Activated naive CD4-positive, alpha-beta T cell treated with Interleukin-2 at 50 U/mL for 16 hours (primary cell): ENCODE measurements at regions not wholly inside any gene's neighbourhood (a gene's known extent, or its start where the extent isn't known, plus 50 kb on each side); places are given as distances from the start of the nearest gene placed in this dataset.

ENCODE experiments used
- DNase-seq: peaks from one replicate; pipeline ENCODE4 v3.0.0-alpha.2; 2020

DNA sequence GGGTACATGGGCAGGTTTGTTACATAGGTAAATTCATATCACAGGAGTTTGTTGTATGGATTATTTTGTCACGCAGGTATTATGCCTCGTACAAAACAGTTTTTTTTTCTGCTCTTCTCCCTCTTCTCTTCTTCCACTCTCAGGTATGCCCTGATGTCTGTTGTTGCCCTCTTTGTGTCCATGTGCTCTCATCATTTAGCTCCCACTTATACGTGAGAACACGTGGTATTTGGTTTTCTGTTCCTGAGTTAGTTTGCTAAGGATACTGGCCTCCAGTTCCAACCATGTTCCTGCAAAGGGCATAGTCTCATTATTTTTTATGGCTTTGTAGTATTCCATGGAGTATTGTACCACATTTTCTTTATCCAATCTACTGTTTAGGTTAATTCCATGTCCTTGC is 65.7 kb downstream of the UNC5CL start:
- no peak for DNase-seq

DNA sequence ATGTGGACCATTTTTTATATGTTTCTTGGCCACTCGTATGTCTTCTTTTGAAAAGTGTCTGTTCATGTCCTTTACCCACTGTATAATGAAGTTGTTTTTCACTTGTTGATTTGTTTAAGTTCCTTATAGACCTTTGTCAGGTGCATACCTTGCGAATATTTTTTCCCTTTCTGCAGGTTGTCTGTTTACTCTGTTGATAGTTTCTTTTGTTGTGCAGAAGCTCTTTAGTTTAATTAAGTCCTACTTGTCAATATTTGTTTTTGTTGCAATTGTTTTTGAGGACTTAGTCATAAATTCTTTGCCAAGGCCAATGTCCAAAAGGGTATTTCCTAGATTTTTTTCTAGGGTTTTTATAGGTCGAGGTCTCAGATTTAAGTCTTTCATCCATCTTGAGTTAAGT is 66.2 kb downstream of the UNC5CL start:
- no peak for DNase-seq

DNA sequence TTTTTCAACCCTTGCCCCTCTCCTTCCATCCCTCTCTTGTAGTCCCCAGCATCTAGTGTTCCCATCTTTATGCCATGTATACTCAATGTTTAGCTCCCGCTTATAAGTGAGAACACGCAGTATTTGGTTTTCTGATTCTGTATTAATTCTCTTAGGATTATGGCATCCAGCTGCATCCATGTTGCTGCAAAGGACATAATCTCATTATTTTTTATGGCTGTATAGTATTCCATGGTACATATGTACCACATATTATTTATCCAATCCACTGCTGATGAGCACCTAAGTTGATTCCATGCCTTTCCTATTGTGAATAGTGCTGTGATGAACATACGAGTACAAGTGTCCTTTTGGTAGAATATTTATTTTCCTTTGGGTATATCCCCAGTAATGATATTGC is 66.8 kb downstream of the UNC5CL start:
- no peak for DNase-seq

DNA sequence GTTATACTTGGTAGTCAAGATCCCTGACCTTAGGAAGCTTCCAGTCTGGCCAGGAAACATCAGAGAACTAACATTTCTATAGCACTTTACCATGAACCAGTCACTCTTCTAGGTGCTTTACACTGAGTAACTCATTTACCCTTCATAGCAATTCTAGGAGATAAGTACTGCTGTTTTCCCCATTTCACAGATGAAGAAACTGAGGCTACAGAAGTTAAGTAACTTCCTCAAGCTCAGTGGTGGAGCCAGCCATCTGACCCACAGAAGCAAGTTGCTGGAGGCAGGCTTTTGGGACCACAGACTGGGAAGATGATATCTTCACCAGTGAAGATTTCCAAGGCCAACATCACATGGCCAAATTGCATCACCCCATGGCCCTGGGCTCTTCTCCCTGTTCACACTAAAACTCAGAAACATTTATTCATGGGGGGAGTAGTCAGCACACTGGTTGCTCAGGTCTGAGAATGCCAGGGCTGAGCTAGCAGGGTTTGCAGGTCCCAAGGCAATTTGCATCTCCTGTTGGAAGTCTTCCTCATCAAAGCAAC is 70.3 kb downstream of the UNC5CL start:
- DNase-seq = no peak

DNA sequence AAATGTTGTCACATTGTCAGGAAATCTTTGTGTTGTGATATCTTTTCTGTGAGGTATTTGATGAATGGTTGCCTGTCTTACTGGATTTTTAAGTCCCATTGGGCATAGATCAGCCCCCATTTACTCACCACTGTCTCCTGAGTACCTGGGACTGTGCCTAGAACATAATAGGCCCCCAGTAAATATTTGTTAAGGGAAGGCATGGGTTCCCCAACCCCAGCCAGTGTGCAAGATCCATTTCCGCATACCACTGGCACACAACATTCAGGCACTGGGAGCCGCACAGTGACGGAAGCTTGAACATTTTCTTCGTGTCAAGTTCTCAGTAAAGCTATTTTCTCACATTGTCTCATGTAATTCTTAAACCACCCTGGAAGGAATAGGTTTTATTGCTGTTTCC is 72.2 kb downstream of the UNC5CL start:
- DNase-seq = no peak

DNA sequence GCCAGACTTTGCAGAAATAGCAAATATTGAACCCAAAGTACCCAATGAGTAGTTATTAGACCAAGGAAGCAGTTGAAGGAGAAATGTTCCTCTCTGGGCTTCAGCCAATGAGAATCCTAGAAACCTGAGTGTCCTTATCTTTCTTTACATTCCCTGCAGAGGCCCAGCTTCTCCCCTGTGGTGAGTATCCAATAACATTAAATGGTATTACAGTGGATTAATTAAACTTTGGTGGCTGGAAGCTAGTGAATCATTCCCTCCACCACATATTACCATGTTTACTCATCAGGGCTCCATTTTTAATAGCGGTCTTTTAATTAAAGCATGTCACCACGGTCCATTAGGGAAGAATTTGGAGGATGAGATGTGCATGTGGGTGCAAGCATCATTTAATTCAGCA is 74.0 kb downstream of the UNC5CL start:
- no peak for DNase-seq

DNA sequence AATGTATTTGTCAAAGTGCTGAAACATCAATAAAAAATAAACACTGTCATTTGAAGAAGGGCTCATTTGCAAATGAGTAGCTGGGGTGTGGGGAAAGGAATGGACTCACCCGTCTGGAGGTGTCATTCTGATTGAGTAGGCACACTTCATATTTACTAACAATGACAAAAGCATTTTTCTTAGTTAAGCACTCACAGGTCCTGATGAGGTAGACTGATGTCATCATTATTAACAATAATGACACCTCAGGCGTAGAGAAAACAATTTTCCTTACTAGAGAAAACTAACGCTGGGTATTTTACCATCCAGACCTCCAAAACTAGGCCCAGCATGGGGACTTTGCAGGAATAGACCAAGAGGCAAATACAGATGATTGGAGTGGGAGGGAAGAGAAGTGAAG is 76.0 kb downstream of the UNC5CL start:
- no peak for DNase-seq

DNA sequence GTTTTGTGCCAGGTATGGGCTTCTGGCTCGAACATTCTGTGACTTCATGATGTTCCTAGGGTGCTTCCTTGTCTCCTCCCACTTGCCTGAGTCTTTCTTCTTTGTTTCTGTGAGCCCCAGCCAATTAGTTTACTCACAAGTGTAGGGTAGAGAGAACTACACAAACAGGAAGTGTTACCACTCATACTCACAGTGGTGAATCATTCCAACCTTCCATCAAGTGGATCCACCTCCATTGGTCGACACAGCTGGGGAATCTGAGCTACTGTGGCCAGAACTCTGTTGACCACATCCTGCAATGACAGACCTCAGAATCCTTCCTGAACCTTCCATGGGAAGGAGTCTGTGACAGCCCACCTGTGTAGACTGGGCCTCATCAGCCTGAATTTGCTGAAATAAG is 76.8 kb downstream of the UNC5CL start:
- DNase-seq = no peak

DNA sequence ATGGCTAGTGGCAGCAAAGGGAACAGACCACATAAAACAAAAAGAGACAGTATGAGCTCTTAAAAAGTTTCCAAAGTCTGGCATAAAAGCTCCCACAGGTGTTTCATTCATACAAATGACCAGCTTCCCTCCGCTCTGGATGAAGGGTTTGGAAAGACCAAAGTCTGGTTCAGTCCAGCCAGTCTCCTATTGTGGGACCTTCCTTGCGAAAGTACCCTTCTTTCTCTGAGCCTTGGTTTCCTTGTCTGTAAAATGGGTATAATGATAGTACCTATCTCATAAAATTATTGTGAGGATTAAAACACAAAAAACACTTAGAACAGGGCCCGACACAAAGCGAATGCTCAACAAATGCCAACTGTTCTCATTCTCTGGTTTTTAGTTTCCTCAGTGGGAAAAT is 77.2 kb downstream of the UNC5CL start:
- no peak for DNase-seq

DNA sequence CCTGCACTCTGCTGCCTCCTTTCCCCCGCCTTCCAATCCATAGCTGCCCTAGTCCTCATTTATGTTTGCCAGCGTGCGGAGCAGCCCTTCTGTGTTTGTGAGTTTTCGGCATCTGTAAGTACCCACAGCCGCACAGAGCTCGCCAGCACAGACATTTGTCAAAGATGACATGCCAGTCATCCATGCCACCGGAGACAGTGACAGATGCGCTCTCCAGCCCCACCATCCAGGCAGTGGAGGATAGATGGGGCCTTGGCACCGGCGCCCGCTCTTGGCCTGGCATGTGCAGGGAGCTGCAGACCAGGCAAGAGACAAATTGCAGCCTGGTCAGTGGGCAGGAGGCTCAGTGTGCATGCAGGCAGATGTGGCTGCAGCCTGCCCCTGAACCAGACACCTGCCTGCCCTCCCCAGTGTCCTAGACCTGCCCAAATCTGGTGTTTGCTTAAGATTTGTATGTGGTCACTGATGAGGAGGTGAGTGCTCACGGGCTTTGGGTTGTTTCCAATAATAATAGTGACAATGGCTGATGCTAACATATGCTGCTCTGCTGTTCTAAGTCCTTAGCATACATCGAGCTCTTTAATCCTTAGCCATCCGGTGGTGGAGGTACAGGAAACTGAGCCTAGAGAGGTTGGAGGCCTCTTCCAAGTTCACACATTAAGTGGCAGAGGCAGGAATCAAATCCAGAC is 78.1 kb downstream of the UNC5CL start:
- no peak for DNase-seq

DNA sequence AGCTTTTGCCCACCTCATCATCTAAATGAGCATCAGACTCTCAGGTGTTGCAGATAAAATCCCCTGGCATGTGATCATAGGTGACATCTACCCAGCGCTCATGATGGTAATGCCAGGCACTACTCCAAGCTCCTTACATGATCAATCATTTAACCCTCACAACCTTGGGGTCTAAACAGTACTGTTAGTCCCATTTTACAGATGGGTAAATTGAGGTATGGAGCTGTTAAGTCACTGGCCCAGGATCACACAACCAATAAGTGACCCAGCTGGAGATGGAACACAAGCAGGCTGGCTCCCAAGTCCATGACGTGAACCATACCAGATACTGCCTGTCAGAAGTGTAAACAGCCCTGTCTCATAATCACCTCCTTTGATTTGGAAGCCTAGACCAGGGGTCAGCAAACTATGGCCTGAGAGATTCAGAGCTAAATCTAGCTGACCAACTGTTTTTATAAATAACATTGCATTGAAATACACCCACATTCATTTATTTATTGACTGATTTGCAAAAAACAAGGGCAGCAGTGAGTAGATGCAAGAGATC is 79.2 kb downstream of the UNC5CL start:
- DNase-seq = no peak

DNA sequence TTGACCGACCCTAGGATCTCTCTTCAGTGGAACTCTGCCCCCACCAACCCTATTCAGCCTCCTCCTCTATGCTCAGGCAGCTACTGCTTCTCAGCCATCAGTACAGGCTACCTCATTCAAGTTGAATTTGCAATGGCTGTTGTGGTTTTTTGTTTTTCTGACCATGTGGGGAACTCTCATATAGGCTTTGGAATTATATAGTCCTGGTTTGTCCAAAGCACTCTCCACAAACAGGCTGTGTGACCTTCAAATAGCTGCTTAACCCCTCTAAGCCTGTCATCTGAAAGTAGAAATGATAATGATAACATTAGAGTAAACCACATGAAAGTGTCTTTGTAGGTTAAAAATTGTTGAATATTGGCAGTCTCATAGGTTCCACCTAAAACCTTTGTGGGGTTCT is 80.3 kb downstream of the UNC5CL start:
- no peak for DNase-seq

DNA sequence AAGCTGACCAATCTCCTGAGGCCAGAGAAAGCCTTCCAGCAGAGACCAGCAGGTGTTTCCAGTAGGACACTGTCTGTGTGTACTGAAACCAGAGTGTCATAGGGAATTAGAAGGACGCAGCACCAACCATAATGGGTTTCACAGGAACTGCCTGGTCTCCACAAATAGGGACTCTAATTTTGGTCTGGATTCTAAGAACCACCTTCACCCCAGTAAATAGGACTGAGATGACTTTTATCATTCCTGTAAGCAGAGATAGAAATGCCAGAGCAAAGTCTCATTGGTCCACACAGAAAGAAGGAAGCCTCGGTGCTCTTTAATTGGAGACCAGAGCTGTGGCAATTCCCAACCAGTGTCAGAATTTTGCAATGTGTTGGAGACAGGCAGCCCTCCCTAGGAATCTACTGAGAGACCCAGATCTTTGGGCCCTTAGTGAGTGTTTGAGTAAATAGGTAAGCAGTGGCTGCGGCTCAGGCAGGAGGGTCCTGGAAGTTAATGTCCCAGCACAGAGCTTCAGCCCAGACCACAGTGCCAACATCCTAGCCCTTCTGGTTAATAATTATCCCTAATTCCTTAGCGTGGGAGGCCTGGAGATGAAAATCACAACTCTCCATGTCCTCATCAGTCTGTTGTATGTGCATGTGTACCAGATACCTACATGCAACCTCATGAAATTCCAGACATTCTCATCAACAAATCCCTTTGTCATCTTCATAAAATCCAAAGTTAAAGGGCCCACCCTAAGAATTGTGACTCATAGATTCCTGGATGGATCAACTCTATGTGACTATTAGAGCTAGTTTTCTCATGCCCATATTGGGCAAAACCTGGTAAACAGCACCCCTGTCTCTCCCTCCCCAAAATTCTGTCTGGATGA is 81.2 kb downstream of the UNC5CL start:
- no peak for DNase-seq

DNA sequence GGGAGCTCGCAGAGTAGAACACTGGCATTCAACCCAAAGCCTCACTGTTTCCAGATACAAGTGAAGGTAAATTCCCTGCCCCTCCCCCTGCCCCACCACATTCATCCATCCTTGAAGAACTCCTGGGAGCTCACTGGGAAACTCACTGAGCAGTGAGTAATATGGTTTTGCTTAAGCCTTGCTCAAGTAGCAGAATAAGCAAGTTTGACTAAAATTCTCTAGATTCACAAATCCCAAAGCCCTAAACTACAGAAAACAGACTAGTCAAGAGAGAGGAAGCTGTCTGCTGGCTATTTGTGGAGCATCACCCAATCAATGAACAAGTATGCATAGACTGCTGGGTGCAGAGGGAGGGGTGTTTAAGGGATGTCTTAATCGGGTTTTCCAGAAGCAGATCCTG is 82.1 kb downstream of the UNC5CL start:
- DNase-seq = no peak

DNA sequence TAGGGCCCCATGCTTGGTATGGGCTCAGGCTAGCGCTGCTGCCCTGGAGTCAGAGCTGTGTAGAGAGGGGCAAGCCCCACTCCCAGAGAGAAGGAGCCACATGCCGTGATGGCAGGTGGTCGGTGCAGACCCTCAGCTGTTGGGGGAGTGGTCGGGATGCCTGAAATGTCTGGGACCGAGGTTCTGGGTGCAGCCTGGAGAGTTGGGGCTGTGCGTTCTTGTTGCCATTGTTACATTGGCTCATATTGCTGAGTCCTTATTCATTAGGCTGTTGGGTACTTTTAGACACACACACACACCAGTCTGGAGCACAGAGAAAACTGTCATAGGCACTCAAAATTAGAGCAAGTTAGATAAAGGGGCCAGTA is 83.9 kb downstream of the UNC5CL start:
- no peak for DNase-seq

DNA sequence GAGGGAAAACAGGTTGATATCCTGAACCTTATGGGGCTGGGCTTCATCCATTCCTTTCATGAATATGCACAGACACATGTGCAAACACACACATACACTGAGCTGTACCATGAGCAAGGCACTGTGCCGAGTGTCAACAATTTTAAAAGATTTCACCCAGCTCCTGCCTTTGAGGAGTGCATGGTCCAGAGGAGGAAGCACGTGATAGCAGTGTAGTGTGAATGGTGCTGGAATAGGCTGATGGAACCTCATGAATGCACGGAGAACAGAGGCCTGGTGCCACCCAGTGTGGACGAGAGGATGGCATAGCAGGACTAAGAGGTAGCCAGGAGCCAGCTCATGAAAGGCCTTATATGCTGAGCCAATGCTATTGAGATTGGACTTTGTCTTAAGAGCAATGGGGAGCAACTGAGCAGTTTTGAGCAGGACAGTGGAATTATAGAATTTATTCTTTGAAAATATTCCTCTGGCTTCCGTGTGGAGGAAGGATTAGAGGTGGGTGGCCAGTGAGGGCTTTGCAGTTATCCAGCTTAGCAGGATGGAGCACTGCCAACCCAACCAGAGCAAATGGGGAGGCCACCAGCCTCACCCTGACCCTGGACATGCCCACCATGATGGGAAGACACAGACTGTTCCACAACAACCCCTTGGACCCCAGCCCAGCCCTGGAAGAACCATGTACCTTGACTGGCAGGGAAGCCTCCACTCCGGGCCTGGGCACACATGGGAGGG is 84.4 kb downstream of the UNC5CL start:
- DNase-seq = no peak

DNA sequence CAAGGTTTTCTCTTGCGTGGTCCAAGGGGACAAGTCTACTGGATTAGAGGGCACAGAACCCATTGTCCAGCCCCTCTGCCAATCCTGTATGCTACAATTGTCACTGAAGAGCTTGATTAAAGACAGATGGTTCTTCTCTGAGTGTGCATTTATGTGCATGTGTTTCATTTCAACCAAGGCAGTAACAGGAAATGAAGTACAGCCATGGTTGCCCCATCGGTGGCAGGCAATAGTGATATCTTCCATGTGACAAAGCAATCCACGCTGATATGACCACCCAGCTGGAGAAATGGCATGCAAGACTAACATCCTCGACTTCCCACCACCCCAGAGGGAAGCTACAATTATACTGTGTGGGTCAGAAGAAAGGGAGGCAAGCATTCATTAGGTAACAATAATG is 85.5 kb downstream of the UNC5CL start:
- no peak for DNase-seq

DNA sequence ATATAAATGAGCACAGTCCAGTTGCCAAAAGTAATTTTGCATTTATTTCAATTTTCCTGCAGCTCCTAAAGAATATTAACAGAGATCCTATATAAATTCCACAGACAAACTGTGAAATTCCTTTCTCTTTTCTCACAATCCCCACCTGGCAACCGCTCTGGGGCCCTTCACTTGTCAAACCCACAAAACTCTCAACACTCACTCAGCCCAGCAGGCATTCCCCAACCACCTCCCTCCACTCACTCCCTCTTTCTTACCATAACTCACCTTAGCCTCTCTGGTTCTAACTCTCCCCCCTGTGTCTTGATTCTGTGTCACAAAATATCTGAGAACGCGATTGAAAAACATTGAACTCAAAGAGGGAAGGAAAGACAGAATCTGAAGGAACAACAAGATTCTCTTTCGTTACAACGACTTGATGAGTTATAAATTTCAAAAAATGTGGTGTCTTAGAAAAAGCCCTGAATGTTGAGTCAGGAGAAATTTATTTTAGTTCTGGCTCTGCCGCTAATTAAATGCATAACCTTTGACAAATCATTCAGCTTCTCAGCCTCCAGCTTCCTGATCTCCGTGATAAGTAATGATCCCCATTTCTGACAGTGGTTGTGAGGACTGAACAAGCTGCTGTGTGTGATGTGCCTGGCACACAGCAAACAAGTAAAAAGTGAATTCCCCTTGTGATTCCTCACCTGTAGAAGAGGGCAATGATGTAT is 87.9 kb downstream of the UNC5CL start:
- no peak for DNase-seq

DNA sequence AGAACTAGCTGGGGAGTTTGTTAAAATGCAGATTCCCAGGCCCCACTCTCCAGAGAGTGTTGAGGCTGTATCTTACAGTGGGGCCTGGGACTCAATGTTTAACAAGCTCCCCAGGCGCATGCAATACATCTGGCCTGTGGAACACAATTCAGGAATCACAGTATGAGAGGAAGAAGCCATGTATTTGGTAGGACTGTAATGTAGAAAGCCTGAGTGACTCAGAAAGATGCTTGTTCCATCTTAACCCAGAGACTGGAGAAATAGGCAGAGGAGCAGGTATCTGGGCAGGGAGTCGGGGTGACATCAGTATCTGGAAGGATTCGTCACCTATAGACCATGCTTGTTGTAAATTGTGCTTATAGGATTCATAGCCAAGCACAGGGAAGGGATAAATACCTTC is 90.5 kb downstream of the UNC5CL start:
- no peak for DNase-seq

DNA sequence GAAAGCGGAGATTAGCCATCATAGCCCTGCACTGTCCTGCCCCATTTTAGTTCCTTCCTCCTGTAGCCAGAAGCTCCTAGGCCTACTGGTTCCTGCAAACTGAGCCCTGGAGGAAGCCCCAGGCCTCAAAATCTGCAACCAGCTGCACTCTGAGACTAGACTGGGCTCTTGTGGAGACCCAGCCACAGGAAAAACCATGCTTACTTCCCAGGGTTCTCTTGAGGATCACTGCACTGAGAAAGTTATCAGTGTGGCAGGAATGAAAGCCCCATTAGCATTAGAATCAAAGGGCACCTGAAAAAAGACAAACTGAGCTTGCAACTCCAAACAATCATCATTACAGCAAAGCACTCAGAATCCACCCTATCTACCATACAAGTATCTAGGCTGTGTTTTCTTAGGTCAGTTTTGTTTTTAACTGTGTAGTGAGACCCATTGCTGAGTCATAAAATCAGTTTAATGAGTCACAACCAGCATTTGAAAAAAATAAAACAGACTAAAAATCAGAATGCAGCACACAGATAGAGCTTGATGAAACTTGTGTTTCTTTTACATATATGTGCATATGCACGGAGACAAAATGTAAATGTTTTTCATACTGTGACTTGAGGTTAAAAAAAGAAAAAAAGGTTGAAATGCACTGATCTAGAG is 91.0 kb downstream of the UNC5CL start:
- DNase-seq = no peak

DNA sequence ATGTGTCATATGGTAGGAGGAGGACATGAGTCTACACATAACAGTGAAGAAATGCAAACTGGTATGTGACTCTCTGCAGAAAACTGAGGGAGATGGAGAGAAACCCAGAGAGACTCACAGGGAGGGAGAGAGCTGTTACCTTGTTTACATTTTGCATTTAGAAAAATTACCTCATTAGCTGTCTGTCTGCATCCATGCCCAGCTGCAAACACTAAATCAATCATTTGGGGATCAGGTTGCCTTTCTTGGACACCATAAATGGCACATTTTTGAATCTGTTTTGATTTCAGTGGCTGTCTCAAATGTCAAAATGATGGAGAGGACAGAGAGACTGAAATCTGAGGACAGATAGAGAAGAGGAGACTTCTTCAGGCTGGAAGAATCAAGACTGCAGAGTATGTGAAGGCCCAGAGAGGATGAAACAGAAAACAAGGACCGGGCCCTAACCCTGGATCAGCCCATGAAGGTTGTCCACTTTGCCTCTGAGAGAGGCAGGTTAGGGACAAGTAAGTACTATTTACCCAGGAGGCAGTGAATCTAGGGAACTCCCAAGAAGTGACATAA is 92.2 kb downstream of the UNC5CL start:
- no peak for DNase-seq

DNA sequence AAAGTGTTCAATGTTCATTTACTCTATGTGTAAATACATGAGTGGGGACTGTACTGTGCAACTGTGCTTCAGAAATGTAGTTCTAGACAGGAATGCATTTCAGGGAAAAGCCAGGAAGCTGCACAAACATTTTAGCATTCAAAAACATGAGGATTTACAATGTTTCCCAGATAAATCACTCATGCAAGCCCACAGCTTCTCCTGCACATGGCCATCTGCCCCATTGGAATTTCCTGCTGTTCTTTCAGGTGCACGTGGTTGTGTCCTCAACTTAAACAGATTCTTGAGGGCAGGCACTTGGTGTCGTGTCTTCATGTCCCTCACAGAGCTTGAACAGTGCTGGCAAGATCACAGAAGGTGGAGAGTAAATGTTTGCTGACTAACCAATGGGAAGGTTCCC is 101.5 kb downstream of the UNC5CL start:
- DNase-seq = no peak
